ENCODE measurements at regions not wholly inside any gene's neighbourhood (a gene's known extent, or its start where the extent isn't known, plus 50 kb on each side); places are given as distances from the start of the nearest gene placed in this dataset.
"Not testable (repeated sequence)": the region's sequence is repeated elsewhere in the genome, so short reads cannot be mapped to it uniquely, and the experiment has no call there.

DNA sequence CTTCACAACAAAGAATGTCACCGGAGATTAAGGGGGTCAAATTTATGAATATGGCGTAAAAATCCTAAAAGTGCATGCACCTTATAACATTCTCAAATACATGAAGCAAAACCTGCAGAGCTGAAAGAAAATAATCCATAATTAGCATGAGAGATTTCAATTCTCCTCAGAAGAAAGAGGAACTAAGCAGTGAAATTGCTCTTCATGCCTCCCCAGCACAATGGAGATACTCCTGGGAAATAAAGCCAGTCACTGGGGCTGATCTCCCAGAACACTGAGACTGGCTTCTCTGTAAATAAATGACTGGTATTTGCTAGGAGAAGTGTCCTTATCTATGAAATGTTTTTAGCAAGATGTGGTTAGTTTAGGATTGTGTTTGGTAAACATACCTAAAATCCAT is 68.1 kb downstream of the GOLGA6L6 start:
- not testable (repeated sequence) for H3K9me3 Mint-ChIP-seq

DNA sequence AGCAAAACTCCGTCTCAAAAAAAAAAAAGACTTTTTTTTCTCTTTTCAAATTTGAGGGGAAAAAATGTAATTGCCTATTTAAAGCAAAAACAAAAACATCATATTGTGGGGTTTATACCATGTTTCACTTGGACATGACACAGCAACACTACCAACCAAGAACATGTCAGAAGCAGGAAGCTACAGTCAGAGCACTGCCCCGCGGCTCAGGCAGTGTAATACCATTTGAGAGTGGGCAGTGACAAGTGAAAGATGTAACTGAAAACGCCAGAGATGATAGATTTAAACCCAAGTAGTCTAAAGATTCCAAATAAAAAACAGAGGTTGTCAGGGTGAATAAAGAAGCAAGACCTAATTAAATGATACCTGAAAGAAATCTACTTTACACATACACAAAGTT is 68.6 kb downstream of the GOLGA6L6 start:
- H3K9me3 ChIP-seq (replicated peaks in 1 of 2; ENCODE audit: control insufficient read depth in 1 of 2, insufficient read depth in 1 of 2, low read length in 2 of 2); H3K9ac ChIP-seq (ENCODE audit: insufficient read depth, low read length, poor library complexity, severe bottlenecking); H3K79me2 ChIP-seq (ENCODE audit: insufficient read depth, low read length); H3K36me3 Mint-ChIP-seq; H3K9me3 Mint-ChIP-seq; H3K27me3 ChIP-seq (ENCODE audit: control insufficient read depth in 2 of 2, insufficient read depth in 2 of 2, low read length in 2 of 2); H3K4me1 ChIP-seq (ENCODE audit: control insufficient read depth in 1 of 2, insufficient read depth in 2 of 2, low read length in 2 of 2); H3K27ac ChIP-seq (ENCODE audit: low read depth in 1 of 2, low read length in 2 of 2); H3K27ac Mint-ChIP-seq; H3K4me1 Mint-ChIP-seq; H3K4me3 Mint-ChIP-seq; H3K27me3 Mint-ChIP-seq (ENCODE audit: low read depth in 3 of 3); H4K20me1 ChIP-seq (ENCODE audit: insufficient read depth, low read length); H3K4me3 ChIP-seq (replicated peaks in 1 of 3; ENCODE audit: low read depth in 2 of 3, low read length in 3 of 3); H3K36me3 ChIP-seq (replicated peaks in 1 of 2; ENCODE audit: control insufficient read depth in 1 of 2, insufficient read depth in 2 of 2, low read length in 2 of 2); intact Hi-C loops (cut with micrococcal nuclease); H3K4me2 ChIP-seq (replicated peaks; ENCODE audit: extremely low read depth, low read length, poor library complexity, severe bottlenecking); H2AFZ ChIP-seq (ENCODE audit: insufficient read depth, low read depth, low read length, poor library complexity, severe bottlenecking); DNase-seq: not testable (repeated sequence)
- WGBS (ENCODE audit: insufficient coverage), result no CpG with 5 or more reads among the region's 4 CpGs

More for the DNA sequence above, 68.1 kb downstream of the GOLGA6L6 start:
- H3K36me3 ChIP-seq (replicated peaks in 1 of 2; ENCODE audit: control insufficient read depth in 1 of 2, insufficient read depth in 2 of 2, low read length in 2 of 2); H3K4me3 ChIP-seq (replicated peaks in 1 of 3; ENCODE audit: low read depth in 2 of 3, low read length in 3 of 3); H3K27ac ChIP-seq (ENCODE audit: low read depth in 1 of 2, low read length in 2 of 2); DNase-seq; H3K27ac Mint-ChIP-seq; H3K4me3 Mint-ChIP-seq; H3K36me3 Mint-ChIP-seq; H3K4me2 ChIP-seq (replicated peaks; ENCODE audit: extremely low read depth, low read length, poor library complexity, severe bottlenecking); H3K9me3 ChIP-seq (replicated peaks in 1 of 2; ENCODE audit: control insufficient read depth in 1 of 2, insufficient read depth in 1 of 2, low read length in 2 of 2); H2AFZ ChIP-seq (ENCODE audit: insufficient read depth, low read depth, low read length, poor library complexity, severe bottlenecking); H3K9ac ChIP-seq (ENCODE audit: insufficient read depth, low read length, poor library complexity, severe bottlenecking); H3K79me2 ChIP-seq (ENCODE audit: insufficient read depth, low read length); H3K27me3 ChIP-seq (ENCODE audit: control insufficient read depth in 2 of 2, insufficient read depth in 2 of 2, low read length in 2 of 2); intact Hi-C loops (cut with micrococcal nuclease); H3K4me1 ChIP-seq (ENCODE audit: control insufficient read depth in 1 of 2, insufficient read depth in 2 of 2, low read length in 2 of 2); H3K27me3 Mint-ChIP-seq (ENCODE audit: low read depth in 3 of 3); H3K4me1 Mint-ChIP-seq; H4K20me1 ChIP-seq (ENCODE audit: insufficient read depth, low read length): not testable (repeated sequence)
- no CpG with 5 or more reads among the region's 2 CpGs for WGBS (ENCODE audit: insufficient coverage)

DNA sequence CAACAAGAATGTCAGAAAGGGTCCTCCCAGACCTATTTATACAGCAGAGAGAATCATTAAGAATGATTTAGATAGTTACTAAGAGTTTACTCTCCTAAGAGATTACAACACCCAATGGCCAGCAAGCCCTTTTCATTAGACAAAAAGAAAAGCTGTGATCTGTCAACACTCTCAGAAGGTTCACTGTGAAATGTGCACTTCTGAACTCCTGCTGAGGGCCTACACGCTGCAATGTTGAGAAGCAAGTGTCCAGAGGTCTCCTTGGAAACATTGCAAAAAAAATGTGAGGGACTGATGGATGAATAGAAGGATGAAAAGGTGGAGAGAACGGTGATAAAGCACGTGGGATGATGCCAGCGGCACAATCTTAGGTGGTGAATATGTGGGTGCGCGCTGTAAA is 70.8 kb downstream of the GOLGA6L6 start:
- intact Hi-C loops (cut with micrococcal nuclease); H3K4me2 ChIP-seq (replicated peaks; ENCODE audit: extremely low read depth, low read length, poor library complexity, severe bottlenecking); H3K27me3 ChIP-seq (ENCODE audit: control insufficient read depth in 2 of 2, insufficient read depth in 2 of 2, low read length in 2 of 2); H3K4me1 Mint-ChIP-seq; H3K27ac ChIP-seq (ENCODE audit: low read depth in 1 of 2, low read length in 2 of 2); H3K27ac Mint-ChIP-seq; H3K9me3 ChIP-seq (replicated peaks in 1 of 2; ENCODE audit: control insufficient read depth in 1 of 2, insufficient read depth in 1 of 2, low read length in 2 of 2); H4K20me1 ChIP-seq (ENCODE audit: insufficient read depth, low read length); H3K9ac ChIP-seq (ENCODE audit: insufficient read depth, low read length, poor library complexity, severe bottlenecking); H3K36me3 Mint-ChIP-seq; H3K9me3 Mint-ChIP-seq; DNase-seq; H3K4me1 ChIP-seq (ENCODE audit: control insufficient read depth in 1 of 2, insufficient read depth in 2 of 2, low read length in 2 of 2); H3K79me2 ChIP-seq (ENCODE audit: insufficient read depth, low read length); H3K4me3 Mint-ChIP-seq; H3K36me3 ChIP-seq (replicated peaks in 1 of 2; ENCODE audit: control insufficient read depth in 1 of 2, insufficient read depth in 2 of 2, low read length in 2 of 2); H2AFZ ChIP-seq (ENCODE audit: insufficient read depth, low read depth, low read length, poor library complexity, severe bottlenecking); H3K27me3 Mint-ChIP-seq (ENCODE audit: low read depth in 3 of 3); H3K4me3 ChIP-seq (replicated peaks in 1 of 3; ENCODE audit: low read depth in 2 of 3, low read length in 3 of 3): not testable (repeated sequence)
- no CpG with 5 or more reads among the region's 6 CpGs for WGBS (ENCODE audit: insufficient coverage)

DNA sequence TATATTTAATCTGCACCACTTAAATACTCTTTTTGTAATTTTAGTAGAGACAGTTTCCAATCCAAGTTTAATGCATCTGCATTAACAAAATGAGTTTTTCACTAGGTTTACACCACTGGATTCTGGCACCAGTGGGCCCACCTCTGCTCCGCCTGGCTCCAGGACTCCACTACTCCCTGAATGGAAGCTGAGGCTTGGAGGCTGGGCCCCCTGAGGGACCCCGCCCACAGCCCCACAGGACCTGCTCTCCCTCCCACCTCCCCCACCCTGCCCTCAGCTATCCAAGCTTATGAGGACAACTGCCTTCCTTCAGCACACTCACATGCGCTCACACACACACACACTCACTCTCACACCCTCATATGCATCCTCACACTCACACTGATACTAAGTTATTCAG is 100.5 kb downstream of the GOLGA6L6 start:
- WGBS (ENCODE audit: insufficient coverage), result 100% methylated on average over 1 of the region's 3 CpGs
- H2AFZ ChIP-seq (ENCODE audit: insufficient read depth, low read depth, low read length, poor library complexity, severe bottlenecking); intact Hi-C loops (cut with micrococcal nuclease); H3K79me2 ChIP-seq (ENCODE audit: insufficient read depth, low read length); H3K36me3 ChIP-seq (replicated peaks in 1 of 2; ENCODE audit: control insufficient read depth in 1 of 2, insufficient read depth in 2 of 2, low read length in 2 of 2); H3K27ac ChIP-seq (ENCODE audit: low read depth in 1 of 2, low read length in 2 of 2); H3K9ac ChIP-seq (ENCODE audit: insufficient read depth, low read length, poor library complexity, severe bottlenecking); DNase-seq; H3K27me3 ChIP-seq (ENCODE audit: control insufficient read depth in 2 of 2, insufficient read depth in 2 of 2, low read length in 2 of 2); H3K27me3 Mint-ChIP-seq (ENCODE audit: low read depth in 3 of 3); H3K4me3 ChIP-seq (replicated peaks in 1 of 3; ENCODE audit: low read depth in 2 of 3, low read length in 3 of 3); H3K4me3 Mint-ChIP-seq; H3K9me3 ChIP-seq (replicated peaks in 1 of 2; ENCODE audit: control insufficient read depth in 1 of 2, insufficient read depth in 1 of 2, low read length in 2 of 2); H3K27ac Mint-ChIP-seq; H3K4me2 ChIP-seq (replicated peaks; ENCODE audit: extremely low read depth, low read length, poor library complexity, severe bottlenecking); H3K36me3 Mint-ChIP-seq; H3K4me1 Mint-ChIP-seq; H3K9me3 Mint-ChIP-seq; H4K20me1 ChIP-seq (ENCODE audit: insufficient read depth, low read length); H3K4me1 ChIP-seq (ENCODE audit: control insufficient read depth in 1 of 2, insufficient read depth in 2 of 2, low read length in 2 of 2): not testable (repeated sequence)

All from CD14-positive monocyte (primary cell).